RWPE1 (cell line): ENCODE measurements at regions not wholly inside any gene's neighbourhood (a gene's known extent, or its start where the extent isn't known, plus 50 kb on each side); places are given as distances from the start of the nearest gene placed in this dataset.

Source experiments
- CTCF ChIA-PET: fragments of 350-600 bp; sonication (Branson Sonifier 250); formaldehyde crosslinking; extraction: SDS; loops from one replicate; lab custom pipeline; 2021; lab: Yijun Ruan, JAX
- POLR2A ChIA-PET: fragments of 400-600 bp; formaldehyde crosslinking; extraction: SDS; loops from one replicate; lab custom pipeline; 2020; ENCODE audit warnings: antibody characterized with exemption; ENCODE audit not compliant: low non-redundant PET; lab: Yijun Ruan, JAX
- DNase-seq: peaks from one replicate; pipeline ENCODE4 v3.0.0; 2012; ENCODE audit warnings: low spot score
- H3K27ac ChIP-seq: fragments of 450-650 bp; 2 replicates; pipeline ENCODE4 v1.5.1; 2017
- CTCF ChIP-seq: fragments of 450-650 bp; conservative IDR thresholded peaks from 2 replicates; pipeline ENCODE4 v1.5.1; 2017; ENCODE audit warnings: low read depth, mild to moderate bottlenecking

- ChIA-PET POLR2A (no interaction called here), CTCF (no interaction called here)
- no peak for TF ChIP-seq CTCF
- peak; percentile 17 for DNase-seq
- no peak overlapping the region; the same call in 1 of the 2 replicates for H3K27ac ChIP-seq
Observed at GRCh38 chr6:45728674-45729073, 287.0 kb downstream of the CLIC5 start.

GRCh38 chr6:45727819-45728449 is 287.7 kb downstream of the CLIC5 start:
- DNase-seq = no peak
- no peak for TF ChIP-seq CTCF
- CTCF ChIA-PET = interaction anchor here (0.6 kb wide), 1 partner anchor 1574 kb away, joined by 3 read pairs; no protein-coding TSS in a partner anchor
- H3K27ac ChIP-seq = peak overlapping the region; percentile 33; the same call in 1 of the 2 replicates
- POLR2A ChIA-PET = no interaction called here

GRCh38 chr6:45727228-45727627 is 288.4 kb downstream of the CLIC5 start:
- no peak overlapping the region for H3K27ac ChIP-seq
- CTCF ChIA-PET = no interaction called here
- POLR2A ChIA-PET = no interaction called here
- no peak for TF ChIP-seq CTCF
- DNase-seq = no peak

GRCh38 chr6:45726444-45726843 is 289.2 kb downstream of the CLIC5 start:
- no peak for DNase-seq
- ChIA-PET POLR2A (no interaction called here), CTCF (no interaction called here)
- H3K27ac ChIP-seq = no peak overlapping the region
- TF ChIP-seq CTCF = no peak

GRCh38 chr6:45724511-45724910 is 291.1 kb downstream of the CLIC5 start:
- no peak for TF ChIP-seq CTCF
- DNase-seq = peak; percentile 69
- POLR2A ChIA-PET = no interaction called here
- CTCF ChIA-PET = interaction anchor here (0.6 to 1.2 kb wide), 2 partner anchors 10 to 117 kb away, joined by 3 read pairs; no protein-coding TSS in a partner anchor
- no peak overlapping the region for H3K27ac ChIP-seq

GRCh38 chr6:45724027-45724426 is 291.6 kb downstream of the CLIC5 start:
- ChIA-PET CTCF (interaction anchor here (0.6 to 1.5 kb wide), 3 partner anchors 9 to 116 kb away, joined by 3 to 6 read pairs (median 3); no protein-coding TSS in a partner anchor), POLR2A (no interaction called here)
- no peak for DNase-seq
- no peak overlapping the region for H3K27ac ChIP-seq
- no peak for TF ChIP-seq CTCF
